Parathyroid adenoma (tissue), 2 donors: ENCODE measurements at regions not wholly inside any gene's neighbourhood (a gene's known extent, or its start where the extent isn't known, plus 50 kb on each side); places are given as distances from the start of the nearest gene placed in this dataset.
A peak's percentile ranks its signal among the peaks of the same experiment; 100 is the strongest.

ENCODE experiments used
- H2AFZ ChIP-seq: fragments of 300-600 bp; sonication (generic); one replicate; pipeline ENCODE4 v1.7.0; 2017; ENCODE audit warnings: antibody characterized with exemption, mild to moderate bottlenecking
- H3K27ac ChIP-seq: fragments of 300-600 bp; sonication (generic); one replicate; pipeline ENCODE4 v1.7.0; 2017
- H3K27me3 ChIP-seq: fragments of 300-600 bp; sonication (generic); one replicate; pipeline ENCODE4 v1.7.0; 2017; ENCODE audit warnings: low read length; ENCODE audit not compliant: control insufficient read depth, insufficient read depth
- H3K36me3 ChIP-seq: fragments of 300-600 bp; sonication (generic); one replicate; pipeline ENCODE4 v1.7.0; 2017; ENCODE audit warnings: low read length; ENCODE audit not compliant: control insufficient read depth, insufficient read depth
- H3K4me1 ChIP-seq: fragments of 300-600 bp; sonication (generic); one replicate; pipeline ENCODE4 v1.7.0; 2017; ENCODE audit warnings: control low read depth
- H3K4me2 ChIP-seq: fragments of 300-600 bp; sonication (generic); one replicate; pipeline ENCODE4 v1.7.0; 2017; ENCODE audit warnings: low read length
- H3K4me3 ChIP-seq: fragments of 300-600 bp; sonication (generic); one replicate; pipeline ENCODE4 v1.7.0; 2017; ENCODE audit warnings: low read depth, low read length
- H3K79me2 ChIP-seq: fragments of 300-600 bp; sonication (generic); one replicate; pipeline ENCODE4 v1.7.0; 2017; ENCODE audit warnings: control low read depth
- H3K9ac ChIP-seq: fragments of 300-600 bp; sonication (generic); one replicate; pipeline ENCODE4 v1.7.0; 2017; ENCODE audit warnings: mild to moderate bottlenecking
- H3K9me3 ChIP-seq: fragments of 300-600 bp; sonication (generic); one replicate; pipeline ENCODE4 v1.7.0; 2017; ENCODE audit warnings: low read length; ENCODE audit not compliant: control insufficient read depth
- CTCF ChIP-seq: fragments of 300-600 bp; sonication (generic); IDR thresholded peaks from one replicate; pipeline ENCODE4 v1.7.0; 2017; ENCODE audit warnings: antibody characterized with exemption, mild to moderate bottlenecking
- donor health status: primary hyperparathyroidism.

GRCh38 chr15:50819344-50819743, 53.8 kb upstream of the SPPL2A start:
- no peak for TF ChIP-seq CTCF
- no peak overlapping the region for H3K27ac ChIP-seq
- no peak overlapping the region for H2AFZ ChIP-seq
- no peak overlapping the region for H3K4me3 ChIP-seq
- H3K36me3 ChIP-seq = no peaks in the 10 kb centered on the region
- no peaks in the 10 kb centered on the region for H3K9me3 ChIP-seq
- H3K79me2 ChIP-seq = no peaks in the 10 kb centered on the region
- no peaks in the 10 kb centered on the region for H3K27me3 ChIP-seq
- no peak overlapping the region for H3K4me2 ChIP-seq
- no peaks in the 10 kb centered on the region for H3K4me1 ChIP-seq
- H3K9ac ChIP-seq = no peak overlapping the region

- Histone ChIP-seq H3K27me3 (no peaks in the 10 kb centered on the region), H3K9ac (no peak overlapping the region), H2AFZ (peak overlapping the region; percentile 28), H3K27ac (no peak overlapping the region), H3K4me3 (no peak overlapping the region), H3K79me2 (no peaks in the 10 kb centered on the region), H3K4me1 (no peaks in the 10 kb centered on the region), H3K9me3 (no peaks in the 10 kb centered on the region), H3K4me2 (no peak overlapping the region), H3K36me3 (no peaks in the 10 kb centered on the region)
- TF ChIP-seq CTCF = no peak
Measured at GRCh38 chr15:50815958-50816590, 50.6 kb upstream of the SPPL2A start.
